ENCODE measurements at regions not wholly inside any gene's neighbourhood (a gene's known extent, or its start where the extent isn't known, plus 50 kb on each side); places are given as distances from the start of the nearest gene placed in this dataset.
A peak's percentile ranks its signal among the peaks of the same experiment; 100 is the strongest.

DNA sequence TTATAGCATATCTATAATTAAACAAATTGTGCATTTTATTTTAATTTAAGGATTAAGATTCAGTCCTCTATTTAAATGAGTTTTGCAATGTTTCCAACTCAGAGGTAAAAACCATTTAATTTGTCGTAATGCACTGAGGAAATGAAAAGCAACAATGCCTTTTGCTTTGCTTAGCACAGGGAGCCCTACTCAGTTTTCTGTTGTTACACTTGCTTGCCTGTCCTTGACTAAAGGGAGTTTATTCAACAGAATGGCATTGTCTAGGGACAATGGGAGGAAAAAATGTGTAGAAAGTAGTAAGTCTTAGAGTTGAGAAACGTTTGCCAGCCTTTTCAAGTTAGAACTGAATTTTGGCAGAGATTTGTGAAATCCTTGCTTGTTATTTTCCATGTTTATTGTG is 734.2 kb upstream of the ANO3 start:
- no peak overlapping the region for H3K14ac ChIP-seq (ENCODE audit: low read length)
- H3K23ac ChIP-seq (ENCODE audit: low read depth, low read length, poor library complexity) = no peak overlapping the region
- H2BK12ac ChIP-seq (ENCODE audit: low read length) = no peak overlapping the region
- no peaks in the 10 kb centered on the region for H3K36me3 ChIP-seq (replicated peaks in 1 of 2; ENCODE audit: control insufficient read depth in 2 of 2, insufficient read depth in 2 of 2, low read length in 2 of 2)
- H2AFZ ChIP-seq (ENCODE audit: low read length) = no peak overlapping the region
- H3K4ac ChIP-seq (ENCODE audit: low read length) = no peak overlapping the region
- H3K9ac ChIP-seq (ENCODE audit: low read depth, low read length, poor library complexity) = no peak overlapping the region
- H2BK15ac ChIP-seq (ENCODE audit: low read length) = no peak overlapping the region
- H3K18ac ChIP-seq (ENCODE audit: low read length) = no peak overlapping the region
- peaks cover 0 to 6% of the 10 kb centered on the region in 2 donors for H3K4me1 ChIP-seq (ENCODE audit: control insufficient read depth in 2 of 2, insufficient read depth in 1 of 2, low read depth in 1 of 2, low read length in 2 of 2)
- H4K91ac ChIP-seq (ENCODE audit: low read depth, low read length, poor library complexity) = no peak overlapping the region
- H3K27me3 ChIP-seq (ENCODE audit: control insufficient read depth in 3 of 3, insufficient read depth in 3 of 3, low read depth in 1 of 3, low read length in 3 of 3) = no peaks in the 10 kb centered on the region
- H3K4me3 ChIP-seq (ENCODE audit: low read length in 2 of 2) = no peak overlapping the region
- H3K4me2 ChIP-seq (ENCODE audit: insufficient read depth, low read length, poor library complexity, severe bottlenecking) = no peak overlapping the region
- no peak overlapping the region for H3K27ac ChIP-seq (replicated peaks; ENCODE audit: low read length)
- H4K8ac ChIP-seq (ENCODE audit: low read depth, low read length) = no peak overlapping the region
- no peak overlapping the region for H2AK5ac ChIP-seq (ENCODE audit: low read depth, low read length)
- H3K9me3 ChIP-seq (replicated peaks in 1 of 2; ENCODE audit: control insufficient read depth in 2 of 2, insufficient read depth in 1 of 2, low read depth in 1 of 2, low read length in 2 of 2) = no peaks in the 10 kb centered on the region
- H2BK5ac ChIP-seq (ENCODE audit: low read length) = no peak overlapping the region
- no peak overlapping the region for H2BK120ac ChIP-seq (ENCODE audit: low read depth, low read length)
- H3K79me1 ChIP-seq (ENCODE audit: low read depth, low read length) = no peaks in the 10 kb centered on the region
- DNase-seq (ENCODE audit: low spot score) = no peak
- no CpG with 5 or more reads among the region's 2 CpGs for WGBS, 2 donors (ENCODE audit: extremely low coverage in 2 of 2, insufficient read length in 2 of 2, insufficient replicate concordance in 1 of 2)

DNA sequence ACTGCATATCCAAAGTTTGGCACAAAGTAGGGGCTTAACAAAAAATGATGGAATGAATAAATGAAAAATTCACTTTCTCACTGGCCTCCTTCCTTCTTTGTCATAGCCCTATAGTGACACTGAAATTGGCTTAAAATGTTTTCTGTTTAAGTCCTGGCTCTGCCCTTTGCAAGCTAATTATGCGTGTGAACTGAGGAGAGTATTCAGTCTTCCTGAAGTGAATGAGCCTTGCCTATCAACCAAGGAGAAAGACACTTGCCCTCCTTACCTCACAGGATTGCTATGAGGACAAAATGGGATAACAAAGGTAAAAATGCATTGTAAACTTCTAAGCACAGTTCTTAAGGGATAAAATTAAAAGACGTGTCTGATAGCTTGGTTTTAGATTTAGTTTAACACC is 729.8 kb upstream of the ANO3 start:
- Histone ChIP-seq H2BK15ac (ENCODE audit: low read length) (no peak overlapping the region), H3K27ac (replicated peaks; ENCODE audit: low read length) (no peak overlapping the region), H4K8ac (ENCODE audit: low read depth, low read length) (no peak overlapping the region), H3K4me3 (ENCODE audit: low read length in 2 of 2) (no peak overlapping the region), H2BK5ac (ENCODE audit: low read length) (no peak overlapping the region), H3K79me1 (ENCODE audit: low read depth, low read length) (no peaks in the 10 kb centered on the region), H3K27me3 (ENCODE audit: control insufficient read depth in 3 of 3, insufficient read depth in 3 of 3, low read depth in 1 of 3, low read length in 3 of 3) (no peaks in the 10 kb centered on the region), H2BK12ac (ENCODE audit: low read length) (no peak overlapping the region), H3K4me2 (ENCODE audit: insufficient read depth, low read length, poor library complexity, severe bottlenecking) (no peak overlapping the region), H2AFZ (ENCODE audit: low read length) (no peak overlapping the region), H2AK5ac (ENCODE audit: low read depth, low read length) (no peak overlapping the region), H3K18ac (ENCODE audit: low read length) (no peak overlapping the region), H3K23ac (ENCODE audit: low read depth, low read length, poor library complexity) (no peak overlapping the region), H3K9ac (ENCODE audit: low read depth, low read length, poor library complexity) (no peak overlapping the region), H3K4ac (ENCODE audit: low read length) (no peak overlapping the region), H3K14ac (ENCODE audit: low read length) (no peak overlapping the region), H3K36me3 (replicated peaks in 1 of 2; ENCODE audit: control insufficient read depth in 2 of 2, insufficient read depth in 2 of 2, low read length in 2 of 2) (no peaks in the 10 kb centered on the region), H4K91ac (ENCODE audit: low read depth, low read length, poor library complexity) (no peak overlapping the region), H3K9me3 (replicated peaks in 1 of 2; ENCODE audit: control insufficient read depth in 2 of 2, insufficient read depth in 1 of 2, low read depth in 1 of 2, low read length in 2 of 2) (no peaks in the 10 kb centered on the region), H3K4me1 (ENCODE audit: control insufficient read depth in 2 of 2, insufficient read depth in 1 of 2, low read depth in 1 of 2, low read length in 2 of 2) (peaks cover 0 to 6% of the 10 kb centered on the region in 2 donors), H2BK120ac (ENCODE audit: low read depth, low read length) (no peak overlapping the region)
- no CpG with 5 or more reads among the region's 2 CpGs for WGBS, 2 donors (ENCODE audit: extremely low coverage in 2 of 2, insufficient read length in 2 of 2, insufficient replicate concordance in 1 of 2)
- peak; percentile 36 for DNase-seq (ENCODE audit: low spot score)

DNA sequence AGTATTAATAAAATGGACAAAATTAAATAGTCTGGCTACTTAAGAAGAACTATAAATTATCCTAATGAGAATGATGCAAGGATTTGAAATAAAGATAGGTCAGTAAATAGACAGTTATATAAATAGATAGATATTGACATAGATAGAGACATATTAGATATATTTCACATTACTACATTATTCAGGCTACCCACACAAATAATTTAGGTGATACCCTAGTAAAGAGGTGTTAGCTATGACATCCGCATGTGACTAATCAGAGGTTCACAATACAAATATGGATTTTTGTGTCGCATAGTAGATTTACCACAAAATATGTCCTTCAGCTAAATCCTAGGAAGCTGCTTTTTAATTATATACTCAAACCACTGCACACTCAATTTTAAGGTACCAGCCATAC is 729.0 kb upstream of the ANO3 start:
- H3K9ac ChIP-seq (ENCODE audit: low read depth, low read length, poor library complexity) = no peak overlapping the region
- H3K4me3 ChIP-seq (ENCODE audit: low read length in 2 of 2) = no peak overlapping the region

DNA sequence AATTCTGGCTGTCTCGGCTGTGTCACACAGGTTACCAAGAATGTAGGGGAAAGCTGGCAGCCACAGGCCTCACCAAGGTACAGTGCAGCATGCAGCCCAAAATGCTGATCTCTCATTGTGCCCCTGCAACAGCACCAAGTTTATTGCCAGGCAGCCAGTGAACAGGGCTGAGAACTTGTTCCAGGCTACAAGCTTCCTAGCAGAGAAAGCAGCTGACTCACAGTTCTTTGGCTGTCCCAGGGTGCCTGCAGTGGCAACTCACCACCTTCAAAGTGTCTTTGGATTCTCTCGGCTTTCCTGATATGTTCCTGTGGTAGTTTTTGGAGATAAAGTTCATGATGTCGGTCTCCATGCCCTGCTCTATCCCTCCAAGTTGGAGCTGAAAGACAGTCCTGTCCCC is 719.1 kb upstream of the ANO3 start:
- DNase-seq (ENCODE audit: low spot score) = no peak
- Histone ChIP-seq H3K36me3 (replicated peaks in 1 of 2; ENCODE audit: control insufficient read depth in 2 of 2, insufficient read depth in 2 of 2, low read length in 2 of 2) (no peaks in the 10 kb centered on the region), H3K4me2 (ENCODE audit: insufficient read depth, low read length, poor library complexity, severe bottlenecking) (no peak overlapping the region), H3K27ac (replicated peaks; ENCODE audit: low read length) (no peak overlapping the region), H2BK12ac (ENCODE audit: low read length) (no peak overlapping the region), H4K91ac (ENCODE audit: low read depth, low read length, poor library complexity) (no peak overlapping the region), H3K79me1 (ENCODE audit: low read depth, low read length) (no peaks in the 10 kb centered on the region), H3K23ac (ENCODE audit: low read depth, low read length, poor library complexity) (no peak overlapping the region), H2BK15ac (ENCODE audit: low read length) (no peak overlapping the region), H2BK5ac (ENCODE audit: low read length) (no peak overlapping the region), H3K27me3 (ENCODE audit: control insufficient read depth in 3 of 3, insufficient read depth in 3 of 3, low read depth in 1 of 3, low read length in 3 of 3) (no peaks in the 10 kb centered on the region), H3K4ac (ENCODE audit: low read length) (no peak overlapping the region), H2AFZ (ENCODE audit: low read length) (no peak overlapping the region), H2AK5ac (ENCODE audit: low read depth, low read length) (no peak overlapping the region), H4K8ac (ENCODE audit: low read depth, low read length) (no peak overlapping the region), H2BK120ac (ENCODE audit: low read depth, low read length) (no peak overlapping the region), H3K9me3 (replicated peaks in 1 of 2; ENCODE audit: control insufficient read depth in 2 of 2, insufficient read depth in 1 of 2, low read depth in 1 of 2, low read length in 2 of 2) (peaks cover 0 to 2% of the 10 kb centered on the region in 2 donors), H3K4me3 (ENCODE audit: low read length in 2 of 2) (peak overlapping the region in 1 of 2 donors; percentile 50), H3K18ac (ENCODE audit: low read length) (peak overlapping the region; percentile 64), H3K4me1 (ENCODE audit: control insufficient read depth in 2 of 2, insufficient read depth in 1 of 2, low read depth in 1 of 2, low read length in 2 of 2) (peaks cover 0 to 1% of the 10 kb centered on the region in 2 donors), H3K14ac (ENCODE audit: low read length) (no peak overlapping the region), H3K9ac (ENCODE audit: low read depth, low read length, poor library complexity) (no peak overlapping the region)
- WGBS, 2 donors (ENCODE audit: extremely low coverage in 2 of 2, insufficient read length in 2 of 2, insufficient replicate concordance in 1 of 2) = no CpG with 5 or more reads among the region's 3 CpGs

More for the DNA sequence above, 729.0 kb upstream of the ANO3 start:
- Histone ChIP-seq H3K18ac (ENCODE audit: low read length) (no peak overlapping the region), H3K4ac (ENCODE audit: low read length) (no peak overlapping the region), H3K4me1 (ENCODE audit: control insufficient read depth in 2 of 2, insufficient read depth in 1 of 2, low read depth in 1 of 2, low read length in 2 of 2) (peaks cover 0 to 4% of the 10 kb centered on the region in 2 donors), H3K36me3 (replicated peaks in 1 of 2; ENCODE audit: control insufficient read depth in 2 of 2, insufficient read depth in 2 of 2, low read length in 2 of 2) (no peaks in the 10 kb centered on the region), H2AFZ (ENCODE audit: low read length) (no peak overlapping the region), H2BK120ac (ENCODE audit: low read depth, low read length) (no peak overlapping the region), H3K27ac (replicated peaks; ENCODE audit: low read length) (no peak overlapping the region), H3K27me3 (ENCODE audit: control insufficient read depth in 3 of 3, insufficient read depth in 3 of 3, low read depth in 1 of 3, low read length in 3 of 3) (no peaks in the 10 kb centered on the region), H3K4me2 (ENCODE audit: insufficient read depth, low read length, poor library complexity, severe bottlenecking) (no peak overlapping the region), H3K79me1 (ENCODE audit: low read depth, low read length) (no peaks in the 10 kb centered on the region), H2BK5ac (ENCODE audit: low read length) (no peak overlapping the region), H2BK12ac (ENCODE audit: low read length) (no peak overlapping the region), H2AK5ac (ENCODE audit: low read depth, low read length) (no peak overlapping the region), H2BK15ac (ENCODE audit: low read length) (no peak overlapping the region), H3K14ac (ENCODE audit: low read length) (no peak overlapping the region), H4K91ac (ENCODE audit: low read depth, low read length, poor library complexity) (no peak overlapping the region), H3K23ac (ENCODE audit: low read depth, low read length, poor library complexity) (no peak overlapping the region), H4K8ac (ENCODE audit: low read depth, low read length) (no peak overlapping the region), H3K9me3 (replicated peaks in 1 of 2; ENCODE audit: control insufficient read depth in 2 of 2, insufficient read depth in 1 of 2, low read depth in 1 of 2, low read length in 2 of 2) (no peaks in the 10 kb centered on the region)
- WGBS, 2 donors (ENCODE audit: extremely low coverage in 2 of 2, insufficient read length in 2 of 2, insufficient replicate concordance in 1 of 2) = no CpG with 5 or more reads among the region's 2 CpGs
- DNase-seq (ENCODE audit: low spot score) = no peak

Measured in neuronal stem cell (in vitro differentiated cells).